Pancreas (tissue), 10 donors: ENCODE measurements at regions not wholly inside any gene's neighbourhood (a gene's known extent, or its start where the extent isn't known, plus 50 kb on each side); places are given as distances from the start of the nearest gene placed in this dataset.
"Not testable (repeated sequence)": the region's sequence is repeated elsewhere in the genome, so short reads cannot be mapped to it uniquely, and the experiment has no call there.

Experiments
- ATAC-seq, 4 donors: fragments of 200-7000 bp; cut with Tn5 transposase; one replicate each; pipeline versions ENCODE4 v1.8.0 to v1.9.1; 2020; ENCODE audit warnings: mild to moderate bottlenecking in 4 of 4, moderate library complexity in 4 of 4
- DNase-seq, 6 donors: peaks; one replicate each; pipeline ENCODE4 v3.0.0-alpha.2; 2020
- FAIRE-seq: peaks from 2 replicates; lab custom pipeline; 2012; peaks lifted over from hg19 to GRCh38; lab: Jason Lieb, UNC
- H3K27ac ChIP-seq, 4 donors: fragments of 200-600 bp; sonication (generic); 1 replicate in 3 of 4; 2 replicates in 1 of 4; pipeline versions ENCODE4 v1.5.0 to v1.8.0; 2020
- H3K27me3 ChIP-seq, 4 donors: fragments of 200-600 bp; one replicate each; pipeline ENCODE4 v1.8.0; 2021
- H3K36me3 ChIP-seq, 3 donors: fragments of 200-600 bp; sonication (generic) in 1 of 3; one replicate each; pipeline versions ENCODE4 v1.5.0 to v1.8.0; 2020 to 2021
- H3K4me1 ChIP-seq, 3 donors: fragments of 200-600 bp; one replicate each; pipeline ENCODE4 v1.8.0; 2021
- H3K4me3 ChIP-seq, 4 donors: fragments of 200-600 bp; sonication (generic) in 2 of 4; one replicate each; pipeline versions ENCODE4 v1.5.0 to v1.8.0; 2020 to 2021
- H3K9me3 ChIP-seq, 4 donors: fragments of 200-600 bp; one replicate each; pipeline ENCODE4 v1.8.0; 2021
- WGBS, 2 donors: extraction: QIAGEN DNeasy Blood & Tissue Kit; methylation state at CpG; one replicate each; pipeline ENCODE4 v1.1.7; 2013; 5-methylcytosine and 5-hydroxymethylcytosine counted together
- intact Hi-C, 3 donors: fragments of 100-400 bp; cut with DNase I; formaldehyde crosslinking; loops; one replicate each; pipeline versions ENCODE4 v1.11.1 to v1.14.2; 2022
- TF ChIP-seq, protein P1 (sequence below), 4 donors: fragments of 200-600 bp; sonication (generic) in 3 of 4; IDR thresholded peaks; one replicate each; pipeline versions ENCODE4 v1.5.0 to v1.8.0; 2021; ENCODE audit warnings: antibody characterized with exemption in 4 of 4
- donor health status: healthy with polysubstance abuse.
- donor health status: DM: no; HTN: no; CAD: no; lungs with moderate emphysema.
- donor health status: DM: no; HTN: no; CAD: no.
- donor health status: control.
- donor health status: control.
- donor health status: Bipolar disorder and iron deficiency.
- donor health status: DM: yes; HTN: yes; CAD: no.
- donor health status: DM: no; HTN: no; CAD: no.
- donor health status: DM: no; HTN: no; CAD: no.
- donor health status: DM: yes; HTN: yes; CAD: no.

DNA sequence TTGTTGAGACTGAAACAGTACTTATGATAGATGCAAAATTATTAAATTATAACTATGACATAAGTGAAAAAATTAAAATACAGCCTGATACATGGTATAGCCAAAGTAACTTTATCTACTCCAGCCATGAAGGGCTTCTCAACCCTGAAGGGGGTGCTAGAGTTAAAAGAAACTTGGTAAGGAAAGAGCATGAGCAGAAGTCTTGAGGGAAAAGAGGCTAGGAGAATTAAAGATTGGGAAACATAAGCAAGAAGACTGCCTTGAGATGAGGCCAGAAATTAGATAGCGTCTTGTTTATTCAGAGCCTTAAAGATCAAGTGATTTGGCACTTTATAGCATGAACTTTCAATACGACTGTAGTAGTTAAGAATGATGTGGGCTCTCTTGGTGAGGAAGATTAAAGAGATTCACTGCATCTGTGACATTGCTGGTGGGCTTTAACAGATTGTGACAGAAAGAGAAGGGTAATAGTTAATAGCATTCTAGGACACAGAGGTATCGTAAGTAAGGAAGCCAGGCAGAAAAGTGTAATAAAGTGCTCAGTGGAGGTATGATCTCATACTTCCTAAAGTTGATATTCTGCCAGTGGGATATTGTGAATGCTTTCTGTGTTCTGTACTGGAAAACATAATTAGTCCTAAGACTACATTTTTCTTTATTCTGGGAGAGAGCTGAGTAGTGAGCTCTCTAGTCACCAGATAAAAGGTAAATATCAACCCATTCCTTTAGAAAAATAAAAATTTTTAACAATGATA, 385.4 kb upstream of the PRR20A start:
- FAIRE-seq (no peak), ATAC-seq (peak in 1 of 4 donors; percentile 52), DNase-seq (no peak)
- Histone ChIP-seq H3K4me3 (no peak overlapping the region), H3K27ac (no peak overlapping the region), H3K36me3 (no peaks in the 10 kb centered on the region), H3K9me3 (no peaks in the 10 kb centered on the region), H3K27me3 (no peaks in the 10 kb centered on the region), H3K4me1 (no peaks in the 10 kb centered on the region)
- intact Hi-C loops: no loop called here
- TF ChIP-seq, protein P1, sequence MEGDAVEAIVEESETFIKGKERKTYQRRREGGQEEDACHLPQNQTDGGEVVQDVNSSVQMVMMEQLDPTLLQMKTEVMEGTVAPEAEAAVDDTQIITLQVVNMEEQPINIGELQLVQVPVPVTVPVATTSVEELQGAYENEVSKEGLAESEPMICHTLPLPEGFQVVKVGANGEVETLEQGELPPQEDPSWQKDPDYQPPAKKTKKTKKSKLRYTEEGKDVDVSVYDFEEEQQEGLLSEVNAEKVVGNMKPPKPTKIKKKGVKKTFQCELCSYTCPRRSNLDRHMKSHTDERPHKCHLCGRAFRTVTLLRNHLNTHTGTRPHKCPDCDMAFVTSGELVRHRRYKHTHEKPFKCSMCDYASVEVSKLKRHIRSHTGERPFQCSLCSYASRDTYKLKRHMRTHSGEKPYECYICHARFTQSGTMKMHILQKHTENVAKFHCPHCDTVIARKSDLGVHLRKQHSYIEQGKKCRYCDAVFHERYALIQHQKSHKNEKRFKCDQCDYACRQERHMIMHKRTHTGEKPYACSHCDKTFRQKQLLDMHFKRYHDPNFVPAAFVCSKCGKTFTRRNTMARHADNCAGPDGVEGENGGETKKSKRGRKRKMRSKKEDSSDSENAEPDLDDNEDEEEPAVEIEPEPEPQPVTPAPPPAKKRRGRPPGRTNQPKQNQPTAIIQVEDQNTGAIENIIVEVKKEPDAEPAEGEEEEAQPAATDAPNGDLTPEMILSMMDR (IDR thresholded peaks at IDR 0.05): no peak
- 38 to 52% methylated on average over 3 of the region's 3 CpGs for WGBS, 2 donors

DNA sequence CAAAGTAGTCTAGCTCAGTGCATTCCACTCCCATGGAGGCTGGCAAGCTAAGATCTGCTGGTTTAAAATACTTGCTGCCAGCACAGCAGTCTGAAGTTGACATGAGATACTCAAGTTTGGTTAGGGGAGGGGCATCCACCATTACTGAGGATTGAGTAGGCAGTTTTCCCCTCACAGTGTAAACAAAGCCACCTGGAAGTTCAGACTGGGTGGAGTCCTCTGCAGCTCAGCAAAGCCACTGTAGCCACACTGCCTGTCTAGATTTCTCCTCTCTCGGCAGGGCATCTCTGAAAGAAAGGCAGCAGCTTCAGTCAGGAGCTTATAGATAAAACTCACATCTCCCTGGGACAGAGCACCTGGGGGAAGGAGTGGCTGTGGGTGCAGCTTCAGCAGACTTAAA, 377.4 kb upstream of the PRR20A start:
- FAIRE-seq, H3K4me1 ChIP-seq, H3K27ac ChIP-seq, intact Hi-C loops, H3K4me3 ChIP-seq, H3K36me3 ChIP-seq, H3K9me3 ChIP-seq, H3K27me3 ChIP-seq, ATAC-seq, DNase-seq: not testable (repeated sequence)
- 9 to 19% methylated on average over 1 of the region's 1 CpG for WGBS, 2 donors

DNA sequence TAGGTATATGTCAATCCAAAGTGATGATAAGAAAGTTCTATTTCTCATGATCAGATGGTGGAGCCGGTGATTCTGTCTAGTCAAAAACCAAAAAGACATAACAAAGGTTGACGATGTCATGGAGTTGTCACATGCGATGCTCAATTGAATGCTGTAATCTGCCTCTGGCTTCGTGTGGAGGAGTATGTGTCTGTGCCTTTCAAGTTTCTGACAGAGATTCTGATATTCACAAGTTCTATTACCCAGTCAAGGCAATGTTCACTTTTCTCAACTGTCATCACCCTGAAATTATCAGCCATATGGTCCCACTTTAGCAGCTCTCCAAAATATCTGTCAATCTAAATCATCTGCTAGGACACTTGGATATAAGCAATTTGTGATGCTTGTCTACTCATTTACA, 367.6 kb upstream of the PRR20A start:
- H3K4me1 ChIP-seq: no peaks in the 10 kb centered on the region
- intact Hi-C loops: no loop called here
- no peak overlapping the region for H3K27ac ChIP-seq
- H3K36me3 ChIP-seq: no peaks in the 10 kb centered on the region
- DNase-seq: no peak
- TF ChIP-seq, protein P1 (IDR thresholded peaks at IDR 0.05): no peak
- no peaks in the 10 kb centered on the region for H3K27me3 ChIP-seq
- no peak for FAIRE-seq
- WGBS, 2 donors: 67 to 78% methylated on average over 4 of the region's 4 CpGs
- ATAC-seq: no peak
- H3K9me3 ChIP-seq: no peaks in the 10 kb centered on the region
- H3K4me3 ChIP-seq: no peak overlapping the region

DNA sequence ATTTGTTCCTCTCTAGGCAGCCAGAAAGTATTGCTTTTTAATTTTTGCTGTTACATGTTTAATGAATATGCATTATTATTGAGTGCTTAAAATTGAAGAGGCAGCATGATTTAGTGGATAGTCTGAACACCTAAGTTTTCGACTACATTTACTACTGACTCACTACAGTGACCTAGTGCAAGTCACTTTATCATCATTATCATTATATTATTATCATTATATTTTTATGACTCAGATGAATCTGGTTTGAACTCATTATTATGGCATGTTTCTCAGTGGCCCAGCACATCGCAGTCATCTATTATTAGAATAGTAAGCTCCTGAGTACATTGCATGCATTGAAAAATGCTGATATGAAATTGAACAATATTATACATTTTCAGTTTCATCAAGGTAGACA, 351.2 kb upstream of the PRR20A start:
- ATAC-seq (no peak), FAIRE-seq (no peak), DNase-seq (no peak)
- intact Hi-C loops: no loop called here
- Histone ChIP-seq H3K27me3 (no peaks in the 10 kb centered on the region), H3K4me1 (no peaks in the 10 kb centered on the region), H3K4me3 (no peak overlapping the region), H3K27ac (no peak overlapping the region), H3K9me3 (no peaks in the 10 kb centered on the region), H3K36me3 (no peaks in the 10 kb centered on the region)
- TF ChIP-seq, protein P1 (IDR thresholded peaks at IDR 0.05): no peak
- WGBS, 2 donors: 56 to 65% methylated on average over 2 of the region's 2 CpGs

DNA sequence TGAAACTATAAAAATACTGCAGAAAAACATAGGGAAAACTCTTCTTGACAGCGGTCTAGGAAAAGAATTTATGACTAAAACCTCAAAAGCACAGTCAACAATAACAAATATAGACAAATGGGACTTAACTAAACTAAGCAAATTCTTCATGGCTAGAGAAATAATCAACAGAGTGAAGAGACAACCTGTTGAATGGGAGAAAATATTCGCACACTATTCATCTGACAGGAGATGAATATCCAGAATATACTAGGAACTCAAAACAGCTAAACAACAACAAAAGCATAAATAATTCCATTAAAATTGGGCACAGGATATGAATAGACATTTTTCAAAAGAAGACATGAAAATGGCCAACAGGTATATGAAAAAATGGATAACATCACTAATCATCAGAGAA, 303.6 kb upstream of the PRR20A start:
- no peak for DNase-seq
- no peaks in the 10 kb centered on the region for H3K4me1 ChIP-seq
- H3K27me3 ChIP-seq: no peaks in the 10 kb centered on the region
- FAIRE-seq: no peak
- TF ChIP-seq, protein P1 (IDR thresholded peaks at IDR 0.05): no peak
- 81 to 94% methylated on average over 2 of the region's 2 CpGs for WGBS, 2 donors
- ATAC-seq: no peak
- intact Hi-C loops: no loop called here
- no peaks in the 10 kb centered on the region for H3K9me3 ChIP-seq
- no peak overlapping the region for H3K4me3 ChIP-seq
- no peaks in the 10 kb centered on the region for H3K36me3 ChIP-seq
- H3K27ac ChIP-seq: no peak overlapping the region
